Skeletal muscle cell (primary cell): ENCODE measurements at regions not wholly inside any gene's neighbourhood (a gene's known extent, or its start where the extent isn't known, plus 50 kb on each side); places are given as distances from the start of the nearest gene placed in this dataset.

Experiments
- DNase-seq: peaks from one replicate; pipeline ENCODE4 v3.0.0-alpha.2; 2010; ENCODE audit warnings: low read depth
- H3K4me3 ChIP-seq: 2 replicates; pipeline ENCODE4 v1.5.1; 2011; ENCODE audit warnings: low read depth, mild to moderate bottlenecking, control low read depth, low read length, moderate library complexity

DNA sequence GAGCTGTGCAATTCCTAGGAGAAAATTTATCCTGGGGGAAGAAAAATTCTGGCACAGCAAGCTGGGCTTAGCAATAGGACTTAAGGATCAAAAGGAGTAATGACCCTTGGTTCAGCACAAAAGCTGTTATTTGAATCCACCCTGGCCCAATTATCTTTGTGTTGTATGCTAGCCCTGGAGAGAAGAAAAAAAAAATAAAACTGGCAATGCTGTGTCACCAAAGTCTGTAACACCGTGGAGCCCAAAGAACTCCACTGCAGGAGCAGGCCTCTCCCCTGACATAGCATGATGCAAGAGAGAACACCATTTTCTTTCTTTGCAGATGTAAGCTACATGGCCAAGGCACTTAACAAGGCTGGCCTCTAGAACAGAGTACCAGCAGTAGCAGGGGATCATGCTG lies 63.0 kb upstream of the ARHGAP5 start:
- no peak overlapping the region for H3K4me3 ChIP-seq
- DNase-seq: no peak

DNA sequence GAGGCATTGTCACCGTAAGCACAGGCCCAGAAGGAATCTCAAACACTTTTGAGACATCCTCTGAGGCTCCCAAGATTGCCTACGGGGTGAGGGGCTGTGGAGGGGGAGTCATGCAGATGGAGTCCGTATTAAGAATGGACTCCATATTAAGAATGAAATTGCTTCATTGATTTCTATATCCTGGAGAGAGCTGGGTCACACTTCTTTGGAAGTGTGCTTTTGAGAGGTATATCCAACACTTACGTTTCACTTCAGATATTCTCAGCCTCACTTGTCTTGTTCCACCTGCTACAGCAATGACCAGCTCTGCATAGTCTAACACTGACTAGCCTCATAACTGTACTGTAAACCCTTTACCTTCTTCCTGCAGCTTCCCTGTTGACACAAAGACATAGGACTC lies 62.6 kb upstream of the ARHGAP5 start:
- no peak for DNase-seq
- H3K4me3 ChIP-seq: no peak overlapping the region

DNA sequence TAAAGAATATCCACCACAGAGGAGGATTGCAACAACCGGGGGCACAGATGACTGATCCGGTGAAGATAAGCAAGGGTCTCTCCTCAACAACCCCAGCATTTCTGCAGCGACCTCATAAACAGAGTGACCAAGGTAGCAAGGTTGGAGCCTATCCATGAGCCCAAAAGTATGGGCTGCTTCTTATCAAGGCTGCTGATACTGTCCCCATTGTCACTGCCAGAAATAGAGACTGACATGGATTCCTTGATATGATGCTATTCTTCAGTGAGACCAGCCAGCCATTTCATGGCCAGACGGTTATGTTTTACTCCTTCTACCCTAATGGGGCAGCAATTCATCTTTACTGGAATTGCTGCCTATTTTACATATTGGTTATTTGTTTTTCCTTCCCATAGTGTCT lies 61.9 kb upstream of the ARHGAP5 start:
- H3K4me3 ChIP-seq: no peak overlapping the region
- DNase-seq: no peak

DNA sequence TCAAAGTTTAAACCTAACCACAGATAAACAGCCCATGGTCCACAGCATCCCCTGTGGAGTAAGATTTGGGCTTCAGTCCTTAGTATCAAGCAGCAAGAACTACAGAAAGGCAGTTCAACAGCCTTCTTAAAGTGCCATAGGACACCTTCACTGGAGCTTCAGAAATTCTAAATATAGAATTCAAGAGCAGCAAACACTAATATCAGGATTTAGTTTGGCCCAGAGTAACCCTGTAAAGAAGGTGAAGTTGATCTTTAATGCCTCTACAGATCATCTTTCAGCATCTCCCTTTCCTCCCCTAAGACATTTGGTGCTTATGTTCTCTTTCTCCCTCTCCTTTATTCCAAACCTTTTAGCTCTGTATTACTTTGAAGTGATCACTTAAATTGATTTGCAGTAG lies 59.5 kb upstream of the ARHGAP5 start:
- no peak for DNase-seq
- H3K4me3 ChIP-seq: no peak overlapping the region

DNA sequence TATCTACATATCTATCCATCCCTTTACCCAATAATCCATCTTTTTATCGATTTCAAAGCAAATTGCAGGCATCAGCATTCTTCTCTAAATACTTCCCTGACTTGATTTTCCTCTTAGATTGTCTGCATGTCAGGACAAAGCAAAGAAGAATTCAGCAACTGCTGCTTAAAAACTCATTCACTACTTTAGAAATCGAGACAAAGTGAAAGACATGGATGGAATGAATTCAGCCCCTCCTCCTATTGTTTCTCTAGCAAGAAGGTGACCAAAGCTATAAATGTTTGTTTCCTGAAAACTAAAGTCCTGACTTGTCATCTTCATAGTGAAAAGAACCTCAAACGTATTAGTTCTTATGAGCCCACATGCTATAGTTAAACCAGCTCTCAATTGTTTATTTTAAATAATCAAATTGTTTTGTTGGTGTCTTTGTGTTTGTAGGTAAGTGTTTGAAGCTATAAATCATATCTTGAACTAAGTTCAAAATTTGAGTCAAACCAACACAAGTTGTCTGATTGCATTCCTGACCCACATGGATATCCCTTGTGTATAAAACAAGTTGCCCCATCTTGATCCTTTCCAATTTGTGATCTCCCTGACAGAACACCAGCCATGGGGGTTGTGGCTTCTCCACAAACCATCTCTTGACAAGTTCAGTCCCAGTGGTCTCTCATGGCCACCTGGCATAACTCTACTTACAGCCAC lies 58.6 kb upstream of the ARHGAP5 start:
- H3K4me3 ChIP-seq: no peak overlapping the region
- DNase-seq: no peak

DNA sequence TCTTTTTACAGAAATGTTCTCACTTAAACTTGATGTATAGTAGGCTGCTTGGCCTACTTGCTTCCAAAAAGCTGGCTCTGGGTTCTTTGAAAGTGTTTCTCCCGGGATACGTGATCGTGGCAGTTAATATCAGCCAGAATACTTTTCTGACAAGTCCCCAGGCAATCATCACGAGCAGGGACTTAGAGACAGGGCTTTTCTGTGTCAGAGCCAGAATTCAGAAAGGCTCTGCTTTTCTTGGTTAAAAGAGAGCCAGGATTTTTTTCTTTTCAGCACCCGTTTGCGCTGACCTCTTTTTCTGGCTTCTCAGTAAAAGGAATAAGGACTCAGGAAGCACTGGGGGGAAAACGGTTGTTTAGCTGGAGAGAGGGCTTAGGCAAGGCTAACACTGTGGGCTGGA lies 57.8 kb upstream of the ARHGAP5 start:
- no peak overlapping the region for H3K4me3 ChIP-seq
- DNase-seq: no peak

DNA sequence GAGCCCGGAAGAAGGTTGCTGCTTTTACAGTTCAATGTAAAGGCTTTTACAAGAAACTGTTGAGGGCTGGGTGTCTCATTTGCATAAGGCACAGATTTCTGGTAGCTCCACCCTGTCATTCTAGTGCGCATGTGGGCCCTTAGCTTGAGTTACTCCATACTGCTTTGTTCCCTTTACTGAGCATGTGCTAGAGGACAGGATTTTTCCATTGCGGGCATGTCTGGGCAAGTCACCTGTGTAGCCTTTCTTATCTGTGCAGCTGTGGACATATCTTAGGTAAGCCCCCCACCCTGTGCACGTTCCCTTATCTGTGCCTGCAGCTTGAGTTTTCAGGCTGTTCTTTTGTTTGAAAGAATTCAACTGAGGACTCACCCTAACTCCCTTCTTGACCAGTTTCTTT lies 56.2 kb upstream of the ARHGAP5 start:
- no peak overlapping the region for H3K4me3 ChIP-seq
- DNase-seq: no peak

DNA sequence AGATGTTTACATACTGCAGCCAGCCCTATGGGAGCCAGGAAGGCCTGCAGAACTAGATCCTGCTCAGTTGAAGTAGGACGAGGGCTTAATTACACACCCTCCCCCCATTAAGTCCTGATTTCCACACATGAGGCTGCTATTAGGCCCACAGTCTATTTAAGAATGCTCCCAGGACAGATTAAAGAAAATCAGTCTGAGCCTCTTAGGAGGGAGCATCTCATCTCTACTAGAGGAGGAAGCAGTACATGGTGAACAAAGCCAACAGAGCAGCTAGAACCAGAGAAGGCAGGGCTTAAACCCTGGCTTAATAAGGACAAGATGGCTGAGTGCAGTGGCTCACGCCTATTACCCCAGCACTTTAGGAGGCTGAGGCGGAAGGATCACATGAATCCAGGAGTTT lies 55.8 kb upstream of the ARHGAP5 start:
- H3K4me3 ChIP-seq: no peak overlapping the region
- DNase-seq: no peak

DNA sequence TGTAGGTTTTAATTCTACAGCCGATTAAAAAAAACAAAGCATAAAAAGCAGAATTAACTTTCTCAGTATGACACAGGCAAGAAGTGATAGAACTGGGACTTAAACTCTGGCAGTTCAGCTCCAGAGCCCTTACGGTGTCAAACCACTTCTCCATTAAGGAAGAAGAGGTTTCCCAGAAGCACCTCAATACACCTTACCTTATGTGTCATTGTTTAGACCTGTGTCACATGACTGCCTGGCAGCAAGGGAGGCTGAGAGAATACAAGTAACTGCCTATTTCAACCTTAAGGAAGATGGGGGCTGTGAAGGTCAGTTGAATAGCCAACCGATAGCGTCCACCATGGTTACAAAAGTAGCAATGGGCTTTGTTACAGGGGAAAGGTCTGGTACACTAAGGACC lies 54.6 kb upstream of the ARHGAP5 start:
- H3K4me3 ChIP-seq: no peak overlapping the region
- no peak for DNase-seq

DNA sequence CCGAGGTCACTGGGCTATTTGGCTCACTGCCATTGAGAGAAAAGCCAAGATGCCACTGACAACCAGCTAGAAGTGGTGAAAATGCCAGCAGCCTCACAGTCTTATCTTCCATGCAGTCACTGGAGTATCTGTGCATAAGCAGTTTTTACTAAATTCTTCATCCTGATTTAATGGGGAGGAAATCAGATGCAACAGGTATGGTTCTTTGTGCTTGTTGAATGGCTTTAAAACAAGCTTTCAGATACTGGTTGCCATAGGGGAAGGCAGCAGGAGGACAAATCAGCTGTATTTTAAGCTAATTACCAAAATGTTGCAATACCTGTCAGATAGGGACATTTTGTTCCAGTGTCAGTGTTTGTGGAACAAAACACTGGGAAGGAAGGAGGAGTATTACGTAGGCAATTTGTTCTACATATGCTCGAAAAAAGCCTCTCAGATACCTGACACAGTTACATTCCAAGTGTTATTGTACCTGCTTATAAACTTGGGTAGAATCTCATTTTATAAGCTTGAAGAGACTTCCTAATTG lies 54.1 kb upstream of the ARHGAP5 start:
- no peak overlapping the region for H3K4me3 ChIP-seq
- DNase-seq: peak; percentile 49

DNA sequence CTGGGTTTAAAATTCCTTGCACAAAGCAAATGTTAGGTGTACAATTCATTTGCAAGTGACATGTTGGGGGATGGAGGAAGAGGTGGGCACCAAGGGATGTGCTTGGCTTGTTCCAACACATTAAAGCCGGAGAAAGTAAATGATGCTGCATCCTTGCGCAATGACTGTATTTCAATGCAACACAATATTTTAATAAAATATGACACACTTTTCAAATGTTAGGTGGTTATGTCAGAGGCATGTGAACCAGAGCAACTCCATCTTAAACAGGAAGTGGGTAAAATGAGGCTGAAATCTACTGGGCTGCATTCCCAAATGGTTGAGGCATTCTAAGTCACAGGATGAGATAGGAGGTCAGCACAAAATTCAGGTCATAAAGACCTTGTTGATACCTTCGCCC lies 53.6 kb upstream of the ARHGAP5 start:
- H3K4me3 ChIP-seq: no peak overlapping the region
- no peak for DNase-seq

DNA sequence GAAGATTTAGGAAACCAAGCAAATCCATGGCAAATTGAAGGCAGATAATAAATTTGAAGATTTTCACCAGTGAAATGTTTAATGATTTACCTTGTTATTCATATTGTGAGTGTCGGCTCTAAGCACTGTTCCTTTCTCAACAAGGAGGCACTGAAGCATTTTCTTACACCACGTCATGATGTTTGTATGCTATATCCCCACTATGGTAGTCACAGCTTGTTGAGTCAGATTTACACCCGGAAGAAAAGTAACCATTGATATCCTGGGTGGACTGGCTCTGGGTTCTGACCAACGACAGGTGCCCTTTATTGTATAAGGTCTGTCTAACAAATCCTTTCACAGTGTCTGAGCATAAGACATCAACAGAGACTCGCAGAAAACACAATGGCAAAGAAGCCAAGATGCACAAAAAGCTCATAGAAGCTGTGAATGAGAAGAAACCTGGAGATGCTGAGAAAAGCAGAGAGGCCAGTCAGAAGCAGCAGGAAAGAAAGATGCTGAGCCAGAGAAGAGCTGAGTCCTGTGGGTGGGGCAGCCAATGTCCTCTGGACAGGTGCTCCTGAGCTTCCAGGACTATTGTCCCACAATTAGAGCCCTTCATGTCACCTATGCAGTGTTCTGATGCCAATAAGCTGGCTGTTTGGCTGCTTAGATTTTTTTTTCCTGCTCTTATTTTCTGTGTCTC lies 49.7 kb upstream of the ARHGAP5 start:
- no peak overlapping the region for H3K4me3 ChIP-seq
- no peak for DNase-seq
